ENCODE measurements at regions not wholly inside any gene's neighbourhood (a gene's known extent, or its start where the extent isn't known, plus 50 kb on each side); places are given as distances from the start of the nearest gene placed in this dataset.
"Not testable (repeated sequence)": the region's sequence is repeated elsewhere in the genome, so short reads cannot be mapped to it uniquely, and the experiment has no call there.

DNA sequence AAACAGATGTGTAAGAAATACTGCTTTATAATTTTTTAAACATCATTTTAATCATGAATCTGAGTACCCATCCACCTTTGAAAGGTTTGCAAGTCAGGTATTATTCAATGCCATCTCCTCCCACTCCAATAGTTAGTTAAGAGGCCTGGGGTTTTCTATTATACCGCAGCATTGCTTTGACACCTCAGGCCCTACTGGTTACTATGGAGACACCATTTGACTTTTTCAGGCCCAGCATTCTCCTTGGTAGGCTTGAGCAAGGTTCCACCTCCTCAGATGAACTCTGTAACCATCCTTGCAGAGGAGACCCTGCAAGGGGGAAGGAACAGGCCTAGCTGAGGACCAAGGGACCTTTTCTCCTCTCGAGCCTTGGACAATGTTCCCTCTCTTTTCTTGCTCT lies 326.9 kb upstream of the NPSR1 start:
- DNase-seq (ENCODE audit: low read depth in 2 of 2) = no peak

DNA sequence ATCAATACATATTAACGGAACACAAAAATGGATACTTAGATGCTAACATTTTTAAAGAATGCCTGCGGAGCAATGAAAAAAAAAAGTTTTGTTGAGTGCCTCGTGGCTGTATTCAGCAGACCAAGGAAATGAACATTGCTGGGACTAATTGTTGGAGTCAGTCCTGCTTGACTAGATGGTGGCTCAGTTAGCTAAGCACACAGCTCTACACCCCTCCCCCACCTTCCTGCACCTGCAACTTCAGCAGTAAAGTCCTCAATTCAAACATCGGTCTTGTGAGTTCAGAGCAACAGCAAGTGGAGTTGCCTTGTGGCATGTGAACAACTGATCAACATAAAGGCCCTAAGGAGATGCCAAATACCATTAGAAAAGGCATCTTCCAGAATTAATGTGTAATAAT lies 326.0 kb upstream of the NPSR1 start:
- DNase-seq (ENCODE audit: low read depth in 2 of 2) = no peak

DNA sequence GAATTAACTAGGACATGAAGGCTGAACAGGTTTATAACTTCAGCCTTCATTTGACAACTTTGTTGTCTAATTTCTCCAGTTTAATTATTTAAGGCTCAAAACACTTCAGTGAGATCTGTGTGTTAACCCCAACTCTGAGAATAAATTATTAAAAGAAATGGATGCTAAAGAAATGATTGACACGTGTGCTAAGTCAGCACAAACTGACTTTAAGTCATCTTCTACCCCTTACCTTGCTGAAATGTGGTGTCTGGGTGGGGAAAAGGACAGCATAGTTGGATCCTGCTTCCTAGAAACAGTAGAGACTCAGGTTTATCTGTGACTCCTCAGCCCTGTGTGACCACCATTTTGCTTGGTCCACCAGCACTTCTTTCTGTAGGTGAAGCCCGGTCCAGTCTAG lies 324.8 kb upstream of the NPSR1 start:
- DNase-seq (ENCODE audit: low read depth in 2 of 2) = no peak

DNA sequence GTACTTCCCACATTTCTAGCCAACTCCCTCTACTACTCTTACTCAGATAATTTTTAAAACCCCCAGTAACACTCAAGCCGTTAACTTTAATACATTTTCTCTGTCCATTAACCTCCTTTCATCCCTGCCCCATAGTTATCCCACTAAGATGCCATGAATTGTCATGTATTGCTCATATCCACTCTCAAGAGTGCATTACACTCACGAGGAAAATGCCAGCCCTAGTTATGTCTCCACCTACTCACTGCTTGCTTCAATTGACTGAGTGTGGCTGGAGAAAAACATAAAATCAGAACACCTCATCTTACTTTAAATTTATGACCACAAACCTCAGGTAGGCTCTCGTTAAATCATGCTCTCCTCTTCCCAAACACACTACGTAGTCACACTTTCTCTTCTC lies 324.1 kb upstream of the NPSR1 start:
- DNase-seq (ENCODE audit: low read depth in 2 of 2) = no peak

DNA sequence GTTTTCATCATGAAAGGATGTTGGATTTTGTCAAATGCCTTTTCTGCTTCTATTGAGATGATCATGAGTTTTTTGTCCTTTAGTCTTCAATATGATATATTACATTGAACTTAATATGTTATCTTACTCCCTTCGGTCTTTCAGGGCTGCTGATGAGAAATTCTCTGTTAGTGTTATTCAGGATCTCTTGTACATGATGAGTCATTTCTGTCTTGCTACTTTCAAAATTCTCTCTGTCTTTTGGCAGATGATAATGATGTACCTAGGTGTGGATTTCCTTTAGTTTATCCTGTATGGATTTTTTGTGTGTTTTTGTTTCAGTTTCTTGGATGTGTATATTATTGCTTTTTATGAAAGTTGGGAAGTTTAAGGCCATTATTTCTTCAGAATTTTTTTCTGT lies 320.9 kb upstream of the NPSR1 start:
- DNase-seq (ENCODE audit: low read depth in 2 of 2) = no peak

DNA sequence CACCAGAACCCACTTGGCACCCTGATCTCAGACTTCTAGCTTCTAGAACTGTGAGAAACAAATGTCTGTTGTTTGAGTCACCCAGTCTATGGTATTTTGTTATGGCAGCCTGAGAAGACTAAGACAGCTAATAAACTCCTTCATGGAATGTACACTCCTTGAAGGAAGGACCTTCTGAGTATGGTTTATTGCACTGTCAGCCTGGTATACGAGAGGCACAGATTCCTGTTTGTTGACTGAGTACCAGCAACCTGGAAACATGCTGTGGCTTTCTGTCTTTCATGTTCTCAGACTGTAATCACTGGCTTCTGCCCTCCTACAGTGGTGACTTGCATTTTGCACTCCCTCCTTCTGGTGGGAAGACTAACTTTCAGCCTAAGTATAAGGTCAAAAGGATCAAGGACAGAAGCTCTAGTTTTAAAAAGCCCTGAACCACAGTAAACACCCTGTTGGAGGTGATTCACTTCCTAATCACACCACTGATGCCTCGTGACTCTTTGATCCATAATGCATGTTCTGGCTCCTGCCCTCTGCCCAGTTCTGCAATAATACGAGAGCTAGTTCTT lies 319.0 kb upstream of the NPSR1 start:
- no peak for DNase-seq (ENCODE audit: low read depth in 2 of 2)

DNA sequence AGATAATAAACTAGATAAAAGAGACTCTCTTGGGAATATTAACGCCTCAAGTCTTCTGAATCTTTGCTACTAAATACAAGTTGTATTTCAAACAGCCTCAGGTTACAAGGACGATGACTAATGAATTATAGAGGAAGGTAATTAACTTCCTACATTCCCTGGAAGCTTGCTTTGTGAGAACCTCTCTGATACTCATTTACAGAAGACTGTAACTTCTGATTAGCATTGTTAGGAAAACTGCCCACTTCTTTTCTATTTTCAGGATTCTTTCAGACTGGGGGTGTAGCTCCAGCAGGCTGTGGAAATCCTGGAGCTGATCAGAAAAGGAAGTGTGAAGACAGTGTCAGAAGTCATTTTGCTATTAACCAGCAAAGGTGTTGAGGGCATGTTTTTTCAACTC lies 316.7 kb upstream of the NPSR1 start:
- no peak for DNase-seq (ENCODE audit: low read depth in 2 of 2)

DNA sequence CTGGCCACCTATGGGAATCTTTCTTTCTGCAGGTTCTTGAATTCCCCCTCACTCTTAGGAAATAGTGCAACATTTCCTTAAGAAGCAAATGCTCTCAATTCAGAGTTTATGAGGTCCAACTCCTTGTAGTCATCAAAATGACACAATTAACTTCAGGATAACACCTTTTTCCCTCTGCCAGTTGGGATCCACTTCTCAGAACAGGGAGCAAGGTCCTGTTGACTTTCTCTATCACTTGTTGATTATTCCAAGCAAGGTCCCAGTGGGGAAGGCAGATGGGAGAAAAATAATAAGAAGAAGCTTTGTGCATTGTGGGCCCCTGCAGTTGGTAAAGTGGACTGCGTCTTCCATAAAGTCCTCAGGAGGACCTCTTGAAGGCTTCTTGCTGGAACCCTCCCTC lies 315.6 kb upstream of the NPSR1 start:
- no peak for DNase-seq (ENCODE audit: low read depth in 2 of 2)

DNA sequence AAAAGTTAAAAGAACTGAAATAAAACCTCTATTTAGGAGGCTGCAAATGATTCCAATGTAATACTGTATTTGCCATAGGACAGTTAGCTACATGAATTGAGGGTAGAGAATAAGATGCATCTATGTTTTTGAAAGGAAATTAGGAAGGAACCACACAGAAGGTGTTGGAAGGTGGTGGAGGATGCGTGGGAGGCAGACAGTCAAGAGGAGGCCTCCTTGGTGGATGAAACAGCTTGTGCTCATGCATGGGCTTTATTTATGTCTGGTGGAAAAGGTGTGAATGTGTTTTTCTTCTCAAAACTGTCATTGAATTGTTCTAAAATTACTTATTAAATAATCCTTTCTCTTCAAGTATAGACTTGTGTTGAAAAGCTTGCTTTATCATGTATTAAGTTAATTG lies 314.4 kb upstream of the NPSR1 start:
- no peak for DNase-seq (ENCODE audit: low read depth in 2 of 2)

DNA sequence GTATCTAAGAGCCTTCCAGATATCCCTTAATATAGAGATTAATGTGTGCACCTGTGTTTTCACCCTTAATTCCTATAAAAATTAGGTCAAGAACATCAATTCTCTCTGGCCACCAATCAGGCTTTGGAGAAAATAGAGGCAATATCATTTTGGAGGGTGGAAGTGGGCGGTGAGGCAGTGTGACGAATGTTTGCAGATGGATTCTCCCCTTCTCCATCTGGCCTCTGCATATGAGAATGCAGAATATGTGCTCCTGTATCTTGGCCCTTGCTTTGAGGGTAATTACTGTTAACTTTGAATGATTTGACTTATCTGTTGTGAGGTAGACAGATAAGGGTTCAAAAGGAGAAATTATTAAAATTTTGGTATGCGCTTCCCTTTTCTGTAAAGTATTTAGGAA lies 304.0 kb upstream of the NPSR1 start:
- DNase-seq (ENCODE audit: low read depth in 2 of 2) = no peak

DNA sequence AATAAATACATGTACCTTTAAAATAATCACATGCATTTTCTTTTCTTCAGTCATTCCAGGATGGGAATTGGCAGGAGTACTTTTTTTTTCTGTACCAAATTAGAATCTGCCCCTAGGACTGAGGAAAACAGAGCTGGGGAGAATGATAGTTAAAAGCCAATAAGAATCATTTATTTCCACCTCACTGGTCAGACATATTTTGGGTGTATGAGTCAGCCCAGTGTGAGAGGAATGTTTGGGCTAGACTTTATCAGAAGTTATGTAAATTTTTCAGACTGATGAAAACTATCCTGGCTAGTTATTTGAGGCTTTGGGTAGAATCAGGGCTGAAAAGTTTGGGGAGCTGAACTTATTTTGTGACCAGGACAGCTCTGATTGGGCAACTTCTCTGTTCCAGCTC lies 303.1 kb upstream of the NPSR1 start:
- no peak for DNase-seq (ENCODE audit: low read depth in 2 of 2)

DNA sequence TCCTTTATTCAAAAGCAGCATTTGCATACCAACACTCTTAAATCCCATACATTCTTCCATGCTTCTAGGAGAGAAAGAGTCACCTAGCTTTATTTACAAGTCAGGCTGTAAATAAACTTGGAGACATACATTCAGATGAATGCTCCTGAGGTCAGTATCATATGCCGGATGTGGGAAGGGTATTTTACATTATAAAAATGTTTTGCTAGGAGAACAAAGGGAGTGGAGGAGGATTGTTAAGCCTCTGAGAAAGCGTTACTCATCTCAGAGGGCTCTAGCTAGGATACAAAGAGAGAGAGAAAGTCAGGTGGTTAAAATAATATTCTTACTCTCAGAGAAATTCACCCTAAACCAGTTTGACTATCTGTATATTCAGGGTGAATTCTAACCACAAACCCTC lies 300.9 kb upstream of the NPSR1 start:
- DNase-seq (ENCODE audit: low read depth in 2 of 2) = no peak

DNA sequence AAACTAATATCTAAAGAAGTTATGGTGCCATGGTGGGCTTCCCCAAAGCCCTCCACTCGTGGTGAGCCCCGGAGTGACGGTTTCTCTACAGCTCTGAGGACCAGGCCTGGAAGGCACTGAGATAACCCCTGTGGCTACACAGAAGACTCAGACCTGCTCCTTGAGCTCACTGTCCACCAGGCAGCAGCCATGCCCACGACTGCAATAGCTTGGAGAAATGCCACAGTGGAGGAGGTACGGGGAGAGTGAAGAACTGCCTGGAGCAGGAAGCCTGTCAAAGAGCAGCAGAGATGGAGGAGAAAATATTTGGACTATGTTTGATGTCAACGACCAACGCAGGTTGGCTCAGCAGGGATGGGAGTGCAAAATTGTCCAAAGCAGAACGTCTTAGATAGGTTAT lies 300.1 kb upstream of the NPSR1 start:
- no peak for DNase-seq (ENCODE audit: low read depth in 2 of 2)

DNA sequence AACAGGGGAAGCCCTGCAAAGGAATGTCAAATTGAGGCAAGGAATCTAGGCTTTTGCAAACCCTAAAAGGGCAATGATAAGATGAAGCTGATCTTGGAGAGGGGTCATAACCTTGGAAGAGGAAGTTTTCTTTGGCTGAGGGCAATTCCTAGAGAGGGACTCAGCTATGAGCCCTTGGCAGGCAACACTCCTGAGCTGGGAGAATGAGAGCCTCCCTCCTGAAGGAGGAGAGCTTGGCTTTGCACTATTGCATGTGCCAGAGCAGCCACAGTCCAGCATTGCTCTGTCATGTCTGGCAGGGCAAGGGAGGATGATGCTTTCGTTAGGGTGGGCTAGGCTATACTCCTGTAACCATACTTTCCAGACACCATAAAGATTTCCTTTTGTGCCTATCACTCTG lies 299.4 kb upstream of the NPSR1 start:
- DNase-seq (ENCODE audit: low read depth in 2 of 2) = not testable (repeated sequence)

DNA sequence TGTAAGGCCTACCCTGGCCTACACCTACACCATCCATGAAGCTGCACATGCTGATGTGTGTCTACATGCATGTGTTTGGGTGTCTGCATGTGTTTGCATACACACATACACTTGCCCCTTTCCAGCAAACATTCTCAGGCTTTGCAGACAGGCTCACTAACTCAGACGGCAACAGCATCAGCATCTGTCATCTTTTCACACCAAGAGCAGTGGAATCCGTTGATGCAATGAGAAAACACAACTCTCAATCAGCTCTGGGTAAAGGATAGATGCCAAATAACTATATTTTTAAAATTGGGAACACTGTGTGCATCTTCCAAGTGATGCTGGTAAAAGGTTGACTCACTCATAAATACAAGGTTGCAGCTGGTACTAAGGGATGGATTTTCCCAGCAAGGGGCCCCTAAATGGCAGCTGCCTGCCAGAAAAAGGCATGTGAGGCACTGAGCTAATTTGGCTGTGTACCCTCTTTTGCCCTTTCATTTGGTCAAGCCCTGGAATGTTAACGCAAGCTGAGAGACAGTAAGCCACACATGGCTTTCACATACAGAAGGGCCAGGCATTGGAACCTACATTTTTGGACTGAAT lies 296.3 kb upstream of the NPSR1 start:
- DNase-seq (ENCODE audit: low read depth in 2 of 2) = no peak

DNA sequence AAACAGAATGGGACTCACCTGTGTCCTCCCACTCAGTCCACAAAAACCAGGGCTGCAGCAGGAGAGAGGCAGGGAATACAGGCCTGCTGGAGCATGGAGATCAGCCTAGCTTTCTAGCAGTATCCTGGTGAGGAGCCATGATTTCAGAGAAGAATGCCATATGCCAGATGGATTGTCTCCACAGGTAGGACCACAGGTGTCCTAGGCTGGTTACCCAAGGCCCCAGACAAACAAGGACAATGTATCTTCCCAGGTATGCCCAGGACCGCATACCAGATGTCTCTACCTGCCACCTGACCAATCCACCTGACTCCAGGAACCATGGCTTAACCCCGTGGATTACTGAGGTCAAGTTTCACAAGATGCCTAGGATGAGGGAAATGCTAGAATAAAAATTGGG lies 295.4 kb upstream of the NPSR1 start:
- DNase-seq (ENCODE audit: low read depth in 2 of 2) = no peak

DNA sequence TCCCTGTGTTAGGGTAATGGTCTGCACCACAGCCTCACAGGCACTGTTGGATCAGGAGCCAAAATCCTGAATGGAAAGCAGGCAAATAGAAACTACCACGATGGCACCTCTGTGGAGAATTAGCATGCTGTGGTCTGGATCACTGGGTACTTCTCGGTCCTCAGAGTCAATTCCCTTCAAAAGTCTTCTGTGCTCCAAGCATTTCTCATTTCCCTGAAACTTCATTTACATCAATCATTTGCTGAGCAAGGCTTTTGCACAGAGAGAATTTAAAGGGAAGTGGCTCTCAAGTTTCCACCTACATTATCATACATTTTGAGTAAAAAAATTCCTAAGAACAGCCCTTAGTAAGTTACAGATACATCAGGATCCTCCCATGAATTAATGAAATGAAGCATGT lies 293.9 kb upstream of the NPSR1 start:
- DNase-seq (ENCODE audit: low read depth in 2 of 2) = no peak

DNA sequence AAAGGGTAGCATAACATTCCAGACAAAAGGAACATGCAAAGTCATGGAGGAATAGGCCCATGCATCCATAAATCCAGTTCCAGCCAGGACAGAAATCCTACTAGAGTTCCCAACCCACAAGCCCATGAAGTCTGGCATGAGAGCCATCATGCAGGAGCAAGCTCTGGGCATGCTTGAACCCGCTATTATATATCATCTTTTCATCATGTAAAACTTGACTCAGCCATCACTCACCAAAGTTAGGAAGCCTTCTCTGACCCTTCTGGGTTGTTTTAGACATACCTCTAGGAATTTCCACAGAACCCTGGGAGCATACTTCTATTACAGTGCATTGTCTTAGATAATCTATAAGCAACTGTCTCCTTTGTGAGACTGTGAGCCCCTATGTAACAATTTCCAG lies 293.0 kb upstream of the NPSR1 start:
- DNase-seq (ENCODE audit: low read depth in 2 of 2) = no peak

DNA sequence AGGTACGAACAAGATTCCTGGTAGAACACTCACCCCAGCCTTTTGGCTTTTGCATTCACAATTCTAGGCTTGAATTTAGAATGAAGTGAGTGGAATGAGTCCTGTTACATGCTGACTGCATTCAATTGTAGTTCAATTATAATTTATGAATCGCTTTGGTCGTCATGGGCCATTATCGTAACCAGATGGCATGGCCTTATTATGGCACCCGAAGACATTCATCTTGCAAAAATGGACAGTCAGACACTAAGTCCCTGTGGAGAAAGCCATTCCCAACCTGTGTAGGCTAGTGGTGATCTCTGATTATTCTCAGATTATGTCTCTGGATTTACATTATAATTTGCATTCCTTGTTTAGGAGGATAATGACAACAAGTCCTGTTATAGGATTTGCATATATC lies 292.4 kb upstream of the NPSR1 start:
- no peak for DNase-seq (ENCODE audit: low read depth in 2 of 2)

DNA sequence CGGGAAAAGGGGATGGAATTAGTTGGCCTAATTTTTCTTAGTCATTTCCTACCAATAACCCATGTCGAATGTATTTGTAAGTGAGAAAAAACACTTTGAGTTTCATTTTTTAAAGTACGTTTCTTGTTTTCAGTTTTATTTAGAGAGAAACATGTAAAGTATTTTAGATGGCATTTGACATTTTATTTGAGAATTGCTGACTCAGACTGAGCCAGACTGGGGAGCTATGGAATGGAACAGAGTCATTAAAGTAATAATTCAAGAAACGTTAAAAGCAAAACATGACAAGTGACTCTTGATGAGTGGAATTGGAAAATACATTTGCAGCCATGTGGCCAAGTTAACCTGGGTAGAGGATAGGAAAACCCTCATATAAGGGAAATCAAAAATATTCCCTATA lies 286.1 kb upstream of the NPSR1 start:
- DNase-seq (ENCODE audit: low read depth in 2 of 2) = no peak

DNA sequence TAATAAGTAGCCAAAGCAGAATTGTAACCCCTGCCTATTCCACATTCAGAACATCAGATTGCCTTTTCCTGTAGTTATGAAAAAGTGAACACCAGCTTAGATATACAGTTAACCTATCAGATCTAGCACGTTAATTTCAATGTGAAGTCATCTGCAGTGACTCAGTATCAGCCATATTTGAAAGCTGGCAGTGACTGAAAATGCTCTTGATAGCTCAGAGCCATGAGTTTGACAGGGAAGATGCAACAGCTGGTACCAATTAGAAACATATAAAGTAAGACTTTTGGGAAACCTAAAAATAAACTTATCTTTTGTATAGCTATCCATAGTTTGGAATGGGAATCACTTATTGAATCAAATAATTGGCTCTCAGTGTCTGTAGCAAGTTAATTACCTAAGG lies 284.1 kb upstream of the NPSR1 start:
- DNase-seq (ENCODE audit: low read depth in 2 of 2) = no peak

DNA sequence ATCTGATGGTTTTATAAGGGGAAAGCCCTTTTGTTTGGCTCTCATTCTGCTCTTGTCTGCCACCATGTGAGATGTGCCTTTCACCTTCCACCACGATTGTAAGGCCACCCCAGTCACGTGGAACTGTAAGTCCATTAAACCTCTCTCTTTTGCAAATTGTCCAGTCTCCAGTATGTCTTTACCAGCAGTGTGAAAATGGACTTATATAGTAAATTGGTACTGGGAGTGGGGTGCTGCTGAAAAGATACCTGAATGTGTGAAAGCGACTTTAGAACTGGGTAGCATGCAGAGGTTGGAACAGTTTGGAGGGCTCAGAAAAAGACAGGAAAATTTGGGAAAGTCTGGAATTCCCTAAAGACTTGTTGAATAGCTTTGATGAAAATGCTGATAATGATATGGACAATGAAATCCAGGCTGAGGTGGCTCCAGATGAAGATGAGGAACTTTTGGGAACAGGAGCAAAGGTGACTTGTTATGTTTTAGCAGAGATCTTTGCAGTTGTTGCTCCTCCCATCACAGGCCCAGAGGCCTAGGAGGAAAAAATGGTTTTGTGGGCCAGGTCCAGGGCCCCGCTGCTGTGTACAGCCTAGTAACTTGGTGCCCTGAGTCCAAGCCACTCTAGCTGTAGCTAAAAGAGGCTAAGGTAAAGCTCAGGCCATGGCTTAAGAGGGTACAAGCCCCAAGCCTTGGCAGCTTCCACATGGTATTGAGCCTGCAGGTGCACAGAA lies 275.7 kb upstream of the NPSR1 start:
- no peak for DNase-seq (ENCODE audit: low read depth in 2 of 2)

DNA sequence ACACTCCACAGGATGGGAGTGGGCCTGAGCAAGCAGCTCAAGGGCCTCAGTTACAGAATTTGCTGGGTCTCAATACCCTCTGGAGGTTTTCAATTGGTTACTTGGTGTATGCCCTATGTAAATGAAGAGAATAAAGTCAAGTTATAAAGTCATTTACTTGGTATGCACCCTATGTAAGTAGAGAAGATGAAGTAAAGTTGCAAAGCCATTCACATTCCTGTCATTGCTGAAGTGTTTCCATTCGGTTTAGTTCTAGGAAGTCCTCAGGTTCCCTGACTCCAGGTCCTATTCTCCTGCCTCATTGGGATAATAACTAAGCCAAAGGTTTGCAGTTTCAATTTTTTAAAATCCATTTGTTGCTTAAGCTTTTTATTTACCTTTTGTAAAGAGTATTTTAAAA lies 272.6 kb upstream of the NPSR1 start:
- DNase-seq (ENCODE audit: low read depth in 2 of 2) = no peak
